Breast epithelium (tissue), 3 donors: ENCODE measurements at regions not wholly inside any gene's neighbourhood (a gene's known extent, or its start where the extent isn't known, plus 50 kb on each side); places are given as distances from the start of the nearest gene placed in this dataset.

Experiments
- POLR2A ChIP-seq: fragments of 450-650 bp; IDR thresholded peaks from one replicate; pipeline ENCODE4 v1.6.1; 2016; ENCODE audit warnings: antibody characterized with exemption, mild to moderate bottlenecking, moderate library complexity
- POLR2AphosphoS5 ChIP-seq, 3 donors: sonication (generic); formaldehyde crosslinking; IDR thresholded peaks; one replicate each; pipeline ENCODE4 v1.6.1; 2017; ENCODE audit warnings: antibody characterized with exemption in 3 of 3

GRCh38 chr22:47422736-47423135 is 660.3 kb downstream of the TBC1D22A start:
- TF ChIP-seq POLR2AphosphoS5 (IDR thresholded peaks at IDR 0.05) (no peak), POLR2A (no peak)
